Osteoblast (primary cell): ENCODE measurements at regions not wholly inside any gene's neighbourhood (a gene's known extent, or its start where the extent isn't known, plus 50 kb on each side); places are given as distances from the start of the nearest gene placed in this dataset.

Experiments used
- DNase-seq: peaks from one replicate; pipeline ENCODE4 v3.0.0; 2011; ENCODE audit warnings: low spot score, mixed read lengths; ENCODE audit not compliant: insufficient read length; ENCODE audit errors: missing footprints
- H2AFZ ChIP-seq: 2 replicates; pipeline ENCODE4 v1.6.0; 2011; ENCODE audit warnings: mild to moderate bottlenecking, low read length
- H3K27ac ChIP-seq: 2 replicates; pipeline ENCODE4 v1.5.1; 2011; ENCODE audit warnings: mild to moderate bottlenecking, low read depth, low read length, moderate library complexity
- H3K27me3 ChIP-seq: 2 replicates; pipeline ENCODE4 v1.6.0; 2012; ENCODE audit warnings: mild to moderate bottlenecking, control low read depth, inconsistent platforms, low read length, moderate library complexity; ENCODE audit not compliant: insufficient read depth
- H3K36me3 ChIP-seq: 2 replicates; pipeline ENCODE4 v1.5.1; 2011; ENCODE audit warnings: mild to moderate bottlenecking, low read length, control low read depth, moderate library complexity; ENCODE audit not compliant: insufficient read depth
- H3K4me1 ChIP-seq: 2 replicates; pipeline ENCODE4 v1.5.1; 2011; ENCODE audit warnings: mild to moderate bottlenecking, low read length, control low read depth, moderate library complexity; ENCODE audit not compliant: insufficient read depth
- H3K4me2 ChIP-seq: 2 replicates; pipeline ENCODE4 v1.6.0; 2011; ENCODE audit warnings: mild to moderate bottlenecking, low read length; ENCODE audit not compliant: insufficient read depth
- H3K4me3 ChIP-seq: fragments of 200-600 bp; sonication (generic); 3 replicates; pipeline ENCODE4 v1.5.1; 2012; ENCODE audit warnings: mild to moderate bottlenecking, low read length, inconsistent platforms; ENCODE audit not compliant: insufficient read depth
- H3K79me2 ChIP-seq: 2 replicates; pipeline ENCODE4 v1.6.0; 2012; ENCODE audit warnings: mild to moderate bottlenecking, low read length, control low read depth, inconsistent platforms; ENCODE audit not compliant: insufficient read depth
- H3K9me3 ChIP-seq: 2 replicates; pipeline ENCODE4 v1.5.1; 2011; ENCODE audit warnings: low read depth, low read length, control low read depth
- H4K20me1 ChIP-seq: 2 replicates; pipeline ENCODE4 v1.6.0; 2012; ENCODE audit warnings: mild to moderate bottlenecking, low read length, control low read depth; ENCODE audit not compliant: insufficient read depth
- CTCF ChIP-seq: IDR thresholded peaks from 2 replicates; pipeline ENCODE4 v1.5.1; 2011; ENCODE audit warnings: mild to moderate bottlenecking, low read depth, low read length, moderate library complexity; ENCODE audit errors: extremely low read depth

GRCh38 chr2:240322991-240323390, 112.5 kb upstream of the GPC1 start:
- TF ChIP-seq CTCF = no peak
- Histone ChIP-seq H3K79me2 (no peaks in the 10 kb centered on the region), H3K27me3 (no peaks in the 10 kb centered on the region), H4K20me1 (no peaks in the 10 kb centered on the region), H2AFZ (no peak overlapping the region), H3K36me3 (no peaks in the 10 kb centered on the region), H3K4me3 (no peak overlapping the region), H3K9me3 (no peaks in the 10 kb centered on the region), H3K27ac (no peak overlapping the region), H3K4me2 (no peak overlapping the region), H3K4me1 (peaks cover 20% of the 10 kb centered on the region)
- DNase-seq = no peak

- TF ChIP-seq CTCF = no peak
- no peaks in the 10 kb centered on the region for H3K36me3 ChIP-seq
- peaks cover 20% of the 10 kb centered on the region for H3K4me1 ChIP-seq
- H3K27me3 ChIP-seq = no peaks in the 10 kb centered on the region
- no peak overlapping the region for H3K4me3 ChIP-seq
- no peaks in the 10 kb centered on the region for H3K79me2 ChIP-seq
- no peak overlapping the region for H3K27ac ChIP-seq
- DNase-seq = peak; percentile 65
- H4K20me1 ChIP-seq = no peaks in the 10 kb centered on the region
- H3K9me3 ChIP-seq = no peaks in the 10 kb centered on the region
- no peak overlapping the region for H3K4me2 ChIP-seq
- H2AFZ ChIP-seq = no peak overlapping the region
These were observed 111.7 kb upstream of the GPC1 start for GRCh38 chr2:240323601-240324291.

- Histone ChIP-seq H3K9me3 (no peaks in the 10 kb centered on the region), H3K27me3 (no peaks in the 10 kb centered on the region), H3K27ac (no peak overlapping the region), H3K4me3 (no peak overlapping the region), H3K4me2 (no peak overlapping the region), H3K36me3 (no peaks in the 10 kb centered on the region), H4K20me1 (no peaks in the 10 kb centered on the region), H3K79me2 (no peaks in the 10 kb centered on the region), H3K4me1 (peaks cover 18% of the 10 kb centered on the region), H2AFZ (no peak overlapping the region)
- DNase-seq = peak; percentile 46
- no peak for TF ChIP-seq CTCF
These were observed 111.0 kb upstream of the GPC1 start for GRCh38 chr2:240324312-240325015.
